ENCODE measurements at regions not wholly inside any gene's neighbourhood (a gene's known extent, or its start where the extent isn't known, plus 50 kb on each side); places are given as distances from the start of the nearest gene placed in this dataset.

DNA sequence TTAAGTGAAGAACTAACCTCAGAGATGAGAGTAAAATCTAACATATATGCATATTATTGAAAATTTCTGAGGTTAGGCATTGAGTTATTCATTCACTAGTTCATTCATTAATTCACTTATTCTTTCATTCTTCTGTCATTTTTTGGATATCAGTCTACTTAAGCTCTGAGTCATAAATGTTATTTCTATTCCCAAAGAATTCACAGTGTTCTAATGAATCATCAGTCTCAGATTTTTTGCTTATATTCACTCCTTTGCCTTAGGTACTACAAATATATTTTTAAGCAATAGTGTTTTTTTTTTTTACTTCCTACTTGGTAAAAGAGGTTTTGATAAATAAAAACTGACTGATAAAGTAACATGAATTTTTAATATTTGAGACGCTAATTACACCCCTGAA lies 95.2 kb upstream of the DKK2 start:
- Histone ChIP-seq H3K4me3 (replicated peaks; ENCODE audit: low read depth, low read length) (no peak overlapping the region), H3K36me3 (ENCODE audit: control insufficient read depth, insufficient read depth, low read length) (no peaks in the 10 kb centered on the region), H3K27me3 (replicated peaks; ENCODE audit: control insufficient read depth, insufficient read depth, low read length) (no peaks in the 10 kb centered on the region)
- no peak for TF ChIP-seq CTCF (IDR thresholded peaks at IDR 0.05; ENCODE audit: insufficient read depth, low read length, poor library complexity, severe bottlenecking)
- DNase-seq (ENCODE audit: extremely low read depth, insufficient read length): no peak

DNA sequence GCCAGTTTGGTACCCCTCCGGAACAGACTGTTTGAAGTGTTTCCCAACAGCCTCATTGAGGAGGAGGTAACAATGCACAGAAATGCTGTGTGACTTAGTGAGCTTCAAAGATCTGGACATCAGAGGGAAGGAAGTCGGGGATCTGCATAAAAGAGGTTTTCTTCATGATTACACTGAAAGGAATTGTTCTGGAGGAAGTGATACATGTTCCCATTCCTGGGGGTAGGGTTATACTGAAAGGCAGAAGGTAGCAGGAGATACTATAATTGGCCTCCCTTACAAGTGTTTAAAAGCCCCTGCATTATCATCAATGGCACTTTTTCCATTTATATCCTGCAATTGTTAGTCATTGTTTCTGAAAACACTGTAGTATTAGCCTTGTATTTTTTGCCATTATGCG lies 94.0 kb upstream of the DKK2 start:
- no peak overlapping the region for H3K4me3 ChIP-seq (replicated peaks; ENCODE audit: low read depth, low read length)
- H3K36me3 ChIP-seq (ENCODE audit: control insufficient read depth, insufficient read depth, low read length): no peaks in the 10 kb centered on the region
- no peaks in the 10 kb centered on the region for H3K27me3 ChIP-seq (replicated peaks; ENCODE audit: control insufficient read depth, insufficient read depth, low read length)
- TF ChIP-seq CTCF (IDR thresholded peaks at IDR 0.05; ENCODE audit: insufficient read depth, low read length, poor library complexity, severe bottlenecking): no peak
- DNase-seq (ENCODE audit: extremely low read depth, insufficient read length): no peak

DNA sequence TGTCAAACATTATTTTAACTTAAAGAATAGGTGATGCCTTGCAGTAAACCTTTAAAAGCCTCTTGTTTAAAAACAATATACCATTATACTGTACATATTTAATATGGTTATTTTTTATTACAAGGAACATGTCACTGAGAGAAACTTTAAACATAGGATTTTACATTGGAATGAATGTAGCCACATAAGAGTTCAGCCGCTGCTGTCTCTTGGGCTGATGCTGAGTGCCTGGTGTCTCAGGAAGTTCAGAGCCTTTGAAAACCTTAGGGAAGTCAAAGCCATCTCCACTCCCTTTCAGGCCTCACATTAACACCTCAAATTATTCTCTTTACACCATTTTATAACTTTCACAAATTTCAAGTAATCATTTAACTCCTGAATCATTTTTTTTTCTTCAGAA lies 93.5 kb upstream of the DKK2 start:
- TF ChIP-seq CTCF (IDR thresholded peaks at IDR 0.05; ENCODE audit: insufficient read depth, low read length, poor library complexity, severe bottlenecking): no peak
- Histone ChIP-seq H3K27me3 (replicated peaks; ENCODE audit: control insufficient read depth, insufficient read depth, low read length) (no peaks in the 10 kb centered on the region), H3K36me3 (ENCODE audit: control insufficient read depth, insufficient read depth, low read length) (no peaks in the 10 kb centered on the region), H3K4me3 (replicated peaks; ENCODE audit: low read depth, low read length) (no peak overlapping the region)
- no peak for DNase-seq (ENCODE audit: extremely low read depth, insufficient read length)

DNA sequence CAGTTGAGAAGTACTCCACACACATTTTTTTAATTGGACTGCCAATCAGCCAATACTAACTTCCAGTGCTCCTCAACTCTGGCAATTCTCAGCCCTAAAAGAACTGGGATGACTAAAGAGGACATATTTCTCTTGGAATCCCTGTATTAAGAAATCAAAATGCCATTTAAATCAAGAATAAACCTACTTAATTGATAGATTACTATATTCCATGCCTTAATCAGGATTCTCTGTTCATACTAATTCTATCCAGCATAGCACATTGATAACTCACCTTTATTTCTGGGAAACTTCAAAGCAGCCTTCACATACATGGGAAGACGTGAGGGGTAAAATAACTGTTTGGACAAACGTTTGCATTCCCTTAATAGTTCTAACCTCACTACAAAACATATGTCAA lies 93.0 kb upstream of the DKK2 start:
- Histone ChIP-seq H3K4me3 (replicated peaks; ENCODE audit: low read depth, low read length) (no peak overlapping the region), H3K27me3 (replicated peaks; ENCODE audit: control insufficient read depth, insufficient read depth, low read length) (no peaks in the 10 kb centered on the region), H3K36me3 (ENCODE audit: control insufficient read depth, insufficient read depth, low read length) (no peaks in the 10 kb centered on the region)
- TF ChIP-seq CTCF (IDR thresholded peaks at IDR 0.05; ENCODE audit: insufficient read depth, low read length, poor library complexity, severe bottlenecking): no peak
- no peak for DNase-seq (ENCODE audit: extremely low read depth, insufficient read length)

DNA sequence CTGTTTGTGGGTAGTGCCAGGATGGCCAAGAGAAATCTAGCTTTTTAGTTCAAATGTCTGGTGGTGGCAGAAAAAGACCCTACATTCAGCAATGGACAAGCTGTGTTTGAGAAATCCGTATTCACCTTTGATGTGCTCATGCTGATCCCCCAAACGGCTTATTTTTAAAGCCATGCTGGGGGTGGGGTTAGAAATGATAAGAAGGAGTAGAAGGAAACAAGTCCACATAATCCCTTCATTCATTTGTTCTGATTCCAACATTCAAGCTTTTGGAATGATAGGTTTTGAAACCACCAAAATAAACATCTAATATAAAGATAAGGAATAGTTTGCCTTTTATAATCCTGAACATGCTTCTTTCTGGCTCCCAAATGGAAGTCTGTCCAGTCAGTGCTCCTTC lies 92.0 kb upstream of the DKK2 start:
- H3K36me3 ChIP-seq (ENCODE audit: control insufficient read depth, insufficient read depth, low read length): no peaks in the 10 kb centered on the region

More for the DNA sequence above, 92.0 kb upstream of the DKK2 start:
- DNase-seq (ENCODE audit: extremely low read depth, insufficient read length): no peak
- TF ChIP-seq CTCF (IDR thresholded peaks at IDR 0.05; ENCODE audit: insufficient read depth, low read length, poor library complexity, severe bottlenecking): no peak
- Histone ChIP-seq H3K4me3 (replicated peaks; ENCODE audit: low read depth, low read length) (no peak overlapping the region), H3K27me3 (replicated peaks; ENCODE audit: control insufficient read depth, insufficient read depth, low read length) (no peaks in the 10 kb centered on the region)
